BE2C (cell line): ENCODE measurements at regions not wholly inside any gene's neighbourhood (a gene's known extent, or its start where the extent isn't known, plus 50 kb on each side); places are given as distances from the start of the nearest gene placed in this dataset.

ENCODE experiments used
- DNase-seq: peaks from one replicate; pipeline ENCODE4 v3.0.0-alpha.2; 2020
- H3K27me3 ChIP-seq: fragments of 250-450 bp; sonication (Bioruptor Pico); 2 replicates; pipeline ENCODE4 v1.5.1; 2020; ENCODE audit warnings: mild to moderate bottlenecking
- H3K36me3 ChIP-seq: fragments of 250-450 bp; sonication (Bioruptor Pico); 2 replicates; pipeline ENCODE4 v1.5.1; 2020; ENCODE audit warnings: mild to moderate bottlenecking
- H3K4me1 ChIP-seq: fragments of 250-450 bp; sonication (Bioruptor Pico); 2 replicates; pipeline ENCODE4 v1.5.1; 2020
- H3K4me3 ChIP-seq: 2 replicates; pipeline ENCODE4 v1.5.1; 2011; ENCODE audit warnings: low read depth, low read length
- H3K9me3 ChIP-seq: fragments of 250-450 bp; sonication (Bioruptor Pico); 2 replicates; pipeline ENCODE4 v1.5.1; 2020
- TF ChIP-seq, protein P1 (sequence below): IDR thresholded peaks from 2 replicates; pipeline ENCODE4 v1.5.1; 2012; ENCODE audit warnings: mild to moderate bottlenecking, low read depth, low read length

DNA sequence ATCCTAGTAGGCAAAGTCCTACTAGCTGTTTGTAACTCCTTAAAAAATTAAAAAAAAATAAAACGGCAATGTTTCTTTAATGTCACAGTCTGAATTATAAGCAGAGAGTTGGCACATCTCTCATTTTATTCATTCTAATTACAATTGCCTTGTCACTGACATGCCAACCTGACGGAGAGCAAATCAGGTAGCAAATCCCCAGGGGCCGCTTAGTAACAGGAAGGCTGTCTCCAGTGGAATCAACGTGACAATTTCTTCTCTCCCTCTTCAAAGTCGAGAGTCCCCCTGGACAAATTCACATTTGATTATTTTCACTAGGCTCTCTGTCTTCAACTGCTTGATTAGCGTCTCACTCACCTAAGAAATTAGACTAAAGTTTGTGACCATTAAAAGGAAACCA lies 1598.9 kb upstream of the PIK3C3 start:
- H3K36me3 ChIP-seq: no peaks in the 10 kb centered on the region
- no peak for DNase-seq
- no peaks in the 10 kb centered on the region for H3K9me3 ChIP-seq
- no peaks in the 10 kb centered on the region for H3K27me3 ChIP-seq
- TF ChIP-seq, protein P1, sequence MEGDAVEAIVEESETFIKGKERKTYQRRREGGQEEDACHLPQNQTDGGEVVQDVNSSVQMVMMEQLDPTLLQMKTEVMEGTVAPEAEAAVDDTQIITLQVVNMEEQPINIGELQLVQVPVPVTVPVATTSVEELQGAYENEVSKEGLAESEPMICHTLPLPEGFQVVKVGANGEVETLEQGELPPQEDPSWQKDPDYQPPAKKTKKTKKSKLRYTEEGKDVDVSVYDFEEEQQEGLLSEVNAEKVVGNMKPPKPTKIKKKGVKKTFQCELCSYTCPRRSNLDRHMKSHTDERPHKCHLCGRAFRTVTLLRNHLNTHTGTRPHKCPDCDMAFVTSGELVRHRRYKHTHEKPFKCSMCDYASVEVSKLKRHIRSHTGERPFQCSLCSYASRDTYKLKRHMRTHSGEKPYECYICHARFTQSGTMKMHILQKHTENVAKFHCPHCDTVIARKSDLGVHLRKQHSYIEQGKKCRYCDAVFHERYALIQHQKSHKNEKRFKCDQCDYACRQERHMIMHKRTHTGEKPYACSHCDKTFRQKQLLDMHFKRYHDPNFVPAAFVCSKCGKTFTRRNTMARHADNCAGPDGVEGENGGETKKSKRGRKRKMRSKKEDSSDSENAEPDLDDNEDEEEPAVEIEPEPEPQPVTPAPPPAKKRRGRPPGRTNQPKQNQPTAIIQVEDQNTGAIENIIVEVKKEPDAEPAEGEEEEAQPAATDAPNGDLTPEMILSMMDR: no peak
- H3K4me1 ChIP-seq: no peaks in the 10 kb centered on the region
- H3K4me3 ChIP-seq: no peak overlapping the region

DNA sequence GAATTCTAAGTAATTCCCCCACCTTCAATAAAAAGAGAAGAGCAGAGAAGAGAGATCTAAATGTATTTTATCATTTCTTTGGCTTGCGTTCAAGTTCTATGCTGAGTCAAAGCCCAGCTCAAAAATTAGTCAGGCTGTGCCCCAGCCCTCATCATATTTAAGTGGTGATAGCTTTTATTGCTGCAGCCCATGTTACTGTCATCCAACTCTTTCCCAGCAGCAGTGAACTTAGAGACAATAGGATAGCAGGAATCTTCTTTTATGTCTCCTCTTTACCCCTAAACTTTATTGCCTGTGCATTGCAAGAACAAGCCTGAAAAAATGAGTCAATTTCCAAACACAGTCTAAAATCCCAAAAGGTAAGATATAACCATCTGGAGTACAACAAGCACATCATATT lies 1599.3 kb upstream of the PIK3C3 start:
- Histone ChIP-seq H3K4me3 (no peak overlapping the region), H3K4me1 (no peaks in the 10 kb centered on the region), H3K27me3 (no peaks in the 10 kb centered on the region), H3K36me3 (no peaks in the 10 kb centered on the region), H3K9me3 (no peaks in the 10 kb centered on the region)
- TF ChIP-seq, protein P1: no peak
- no peak for DNase-seq

DNA sequence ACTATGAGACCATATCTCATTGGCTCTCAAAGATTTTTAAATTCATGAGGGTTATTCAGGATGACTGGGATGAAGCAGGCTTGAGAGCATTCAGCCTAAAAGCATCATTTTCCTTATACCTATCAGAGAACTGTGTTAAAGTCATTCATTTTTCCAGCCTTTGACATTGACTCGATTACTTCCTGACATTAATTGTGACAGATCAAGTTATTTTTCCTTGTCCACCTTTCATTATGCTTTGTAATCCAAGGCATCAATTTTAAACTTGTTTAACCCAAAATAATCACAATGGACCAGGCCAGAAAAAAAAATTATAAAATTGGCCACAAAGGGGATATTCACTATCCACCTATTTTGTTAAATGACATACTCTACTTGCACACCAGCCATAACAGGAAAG lies 1606.8 kb upstream of the PIK3C3 start:
- TF ChIP-seq, protein P1: no peak
- no peaks in the 10 kb centered on the region for H3K27me3 ChIP-seq
- no peaks in the 10 kb centered on the region for H3K9me3 ChIP-seq
- H3K4me1 ChIP-seq: no peaks in the 10 kb centered on the region
- no peaks in the 10 kb centered on the region for H3K36me3 ChIP-seq
- DNase-seq: no peak
- no peak overlapping the region for H3K4me3 ChIP-seq

DNA sequence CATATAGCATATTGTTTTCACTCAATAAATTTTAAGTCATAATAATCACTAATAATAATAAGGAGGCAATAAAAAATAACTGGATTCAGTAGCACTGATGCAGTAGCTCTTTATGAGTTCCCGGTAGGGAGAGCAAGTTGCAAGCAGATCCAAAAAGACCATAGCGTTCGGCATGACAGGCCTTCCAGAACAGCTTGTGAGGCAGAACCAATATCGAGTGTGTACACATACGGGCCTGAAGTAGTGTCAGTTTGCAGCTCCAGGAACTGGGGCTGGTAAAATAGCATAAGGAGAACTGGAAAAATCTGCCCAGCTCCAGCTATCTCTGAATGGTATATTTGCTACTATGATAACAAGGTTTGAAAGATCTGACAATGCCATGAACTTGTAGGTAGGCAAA lies 1607.8 kb upstream of the PIK3C3 start:
- DNase-seq: no peak
- no peaks in the 10 kb centered on the region for H3K4me1 ChIP-seq
- no peaks in the 10 kb centered on the region for H3K27me3 ChIP-seq
- TF ChIP-seq, protein P1: no peak
- H3K4me3 ChIP-seq: no peak overlapping the region
- no peaks in the 10 kb centered on the region for H3K36me3 ChIP-seq
- no peaks in the 10 kb centered on the region for H3K9me3 ChIP-seq

DNA sequence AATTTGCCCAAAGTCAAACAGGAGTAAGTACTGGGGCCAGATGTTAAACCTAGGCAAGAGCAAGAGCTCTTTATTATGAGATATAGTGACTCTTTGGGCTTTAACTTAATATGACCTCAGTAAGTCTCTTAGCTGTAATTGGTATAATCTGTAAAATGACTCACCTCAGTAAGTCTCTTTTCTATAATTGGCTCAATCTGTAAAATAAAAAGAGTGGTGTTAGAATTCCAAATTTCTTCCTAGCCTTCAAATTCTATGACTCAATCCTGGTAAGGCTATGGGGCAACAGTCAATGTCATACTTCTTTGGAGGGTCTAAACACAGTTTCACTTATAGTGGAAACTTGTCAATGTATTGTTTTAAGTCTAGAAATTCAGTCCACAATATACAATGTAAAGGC lies 1608.9 kb upstream of the PIK3C3 start:
- Histone ChIP-seq H3K4me3 (no peak overlapping the region), H3K9me3 (no peaks in the 10 kb centered on the region), H3K36me3 (no peaks in the 10 kb centered on the region), H3K27me3 (no peaks in the 10 kb centered on the region), H3K4me1 (no peaks in the 10 kb centered on the region)
- TF ChIP-seq, protein P1: no peak
- no peak for DNase-seq

DNA sequence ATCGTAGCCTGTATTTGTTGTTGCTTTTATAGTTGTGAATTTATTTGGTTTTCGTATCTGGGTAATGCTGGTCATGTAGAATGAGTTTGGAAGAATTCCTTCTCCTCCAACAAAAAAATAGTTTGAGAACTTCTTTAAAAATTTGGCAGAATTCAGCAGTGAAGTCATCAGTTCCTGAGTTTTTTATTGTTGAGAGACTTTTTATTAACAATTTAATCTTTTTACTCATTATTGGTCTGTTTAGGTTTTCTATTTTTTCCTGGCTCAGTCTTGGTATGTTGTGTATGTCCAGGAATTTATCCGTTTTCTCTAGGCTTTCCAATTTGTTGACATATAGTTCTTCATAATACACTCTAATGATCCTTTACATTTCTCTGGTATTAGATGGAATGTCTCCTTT lies 1613.3 kb upstream of the PIK3C3 start:
- Histone ChIP-seq H3K36me3 (no peaks in the 10 kb centered on the region), H3K9me3 (no peaks in the 10 kb centered on the region), H3K4me1 (no peaks in the 10 kb centered on the region), H3K4me3 (no peak overlapping the region), H3K27me3 (no peaks in the 10 kb centered on the region)
- TF ChIP-seq, protein P1: no peak
- no peak for DNase-seq
